Ovary (tissue), 3 donors: ENCODE measurements at regions not wholly inside any gene's neighbourhood (a gene's known extent, or its start where the extent isn't known, plus 50 kb on each side); places are given as distances from the start of the nearest gene placed in this dataset.

ENCODE experiments used
- EP300 ChIP-seq: sonication (generic); formaldehyde crosslinking; IDR thresholded peaks from one replicate; pipeline ENCODE4 v1.6.1; 2017; ENCODE audit warnings: antibody characterized with exemption
- POLR2A ChIP-seq: fragments of 450-650 bp; IDR thresholded peaks from one replicate; pipeline ENCODE4 v1.6.1; 2017; ENCODE audit warnings: antibody characterized with exemption, mild to moderate bottlenecking, moderate library complexity
- TF ChIP-seq, protein P1 (sequence below), 3 donors: fragments of 450-650 bp in 2 of 3; fragments of 200-600 bp in 1 of 3; IDR thresholded peaks; one replicate each; pipeline versions ENCODE4 v1.5.1 to v1.8.0; 2016 to 2022; ENCODE audit warnings: antibody characterized with exemption in 3 of 3, mild to moderate bottlenecking in 1 of 3
- donor health status: DM: no; HTN: no; CAD: no.

GRCh38 chr13:46475541-46475991, 77.4 kb upstream of the LRCH1 start:
- TF ChIP-seq, protein P1, sequence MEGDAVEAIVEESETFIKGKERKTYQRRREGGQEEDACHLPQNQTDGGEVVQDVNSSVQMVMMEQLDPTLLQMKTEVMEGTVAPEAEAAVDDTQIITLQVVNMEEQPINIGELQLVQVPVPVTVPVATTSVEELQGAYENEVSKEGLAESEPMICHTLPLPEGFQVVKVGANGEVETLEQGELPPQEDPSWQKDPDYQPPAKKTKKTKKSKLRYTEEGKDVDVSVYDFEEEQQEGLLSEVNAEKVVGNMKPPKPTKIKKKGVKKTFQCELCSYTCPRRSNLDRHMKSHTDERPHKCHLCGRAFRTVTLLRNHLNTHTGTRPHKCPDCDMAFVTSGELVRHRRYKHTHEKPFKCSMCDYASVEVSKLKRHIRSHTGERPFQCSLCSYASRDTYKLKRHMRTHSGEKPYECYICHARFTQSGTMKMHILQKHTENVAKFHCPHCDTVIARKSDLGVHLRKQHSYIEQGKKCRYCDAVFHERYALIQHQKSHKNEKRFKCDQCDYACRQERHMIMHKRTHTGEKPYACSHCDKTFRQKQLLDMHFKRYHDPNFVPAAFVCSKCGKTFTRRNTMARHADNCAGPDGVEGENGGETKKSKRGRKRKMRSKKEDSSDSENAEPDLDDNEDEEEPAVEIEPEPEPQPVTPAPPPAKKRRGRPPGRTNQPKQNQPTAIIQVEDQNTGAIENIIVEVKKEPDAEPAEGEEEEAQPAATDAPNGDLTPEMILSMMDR (IDR thresholded peaks at IDR 0.05): no peak
- no peak for TF ChIP-seq POLR2A
- no peak for TF ChIP-seq EP300
